Activated CD8-positive, alpha-beta memory T cell treated with anti-CD3 and anti-CD28 coated beads for 4 hours (primary cell): ENCODE measurements at regions not wholly inside any gene's neighbourhood (a gene's known extent, or its start where the extent isn't known, plus 50 kb on each side); places are given as distances from the start of the nearest gene placed in this dataset.

Experiments used
- DNase-seq, 2 donors: peaks; one replicate each; pipeline ENCODE4 v3.0.0-alpha.2; 2020; ENCODE audit warnings: low read depth in 2 of 2

DNA sequence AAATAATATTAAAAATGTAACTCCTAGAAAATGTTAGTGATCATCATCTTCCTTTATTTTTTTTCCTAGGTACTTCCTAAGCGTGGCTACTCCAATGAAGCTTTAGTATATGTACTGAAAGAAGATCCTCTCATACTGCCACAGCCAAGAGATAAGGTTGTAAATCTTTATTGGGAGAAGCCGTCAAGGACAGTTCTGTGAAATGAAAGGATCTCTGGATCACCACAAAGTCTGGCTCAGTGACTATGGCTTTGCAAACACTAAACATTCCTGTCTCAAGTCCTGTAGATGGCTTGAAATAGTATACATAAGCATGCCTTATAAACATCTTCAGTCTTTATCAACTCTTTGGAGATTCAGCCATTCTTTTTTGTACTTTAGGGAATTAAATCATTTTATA, 61.2 kb upstream of the DPH5 start:
- no peak for DNase-seq

DNA sequence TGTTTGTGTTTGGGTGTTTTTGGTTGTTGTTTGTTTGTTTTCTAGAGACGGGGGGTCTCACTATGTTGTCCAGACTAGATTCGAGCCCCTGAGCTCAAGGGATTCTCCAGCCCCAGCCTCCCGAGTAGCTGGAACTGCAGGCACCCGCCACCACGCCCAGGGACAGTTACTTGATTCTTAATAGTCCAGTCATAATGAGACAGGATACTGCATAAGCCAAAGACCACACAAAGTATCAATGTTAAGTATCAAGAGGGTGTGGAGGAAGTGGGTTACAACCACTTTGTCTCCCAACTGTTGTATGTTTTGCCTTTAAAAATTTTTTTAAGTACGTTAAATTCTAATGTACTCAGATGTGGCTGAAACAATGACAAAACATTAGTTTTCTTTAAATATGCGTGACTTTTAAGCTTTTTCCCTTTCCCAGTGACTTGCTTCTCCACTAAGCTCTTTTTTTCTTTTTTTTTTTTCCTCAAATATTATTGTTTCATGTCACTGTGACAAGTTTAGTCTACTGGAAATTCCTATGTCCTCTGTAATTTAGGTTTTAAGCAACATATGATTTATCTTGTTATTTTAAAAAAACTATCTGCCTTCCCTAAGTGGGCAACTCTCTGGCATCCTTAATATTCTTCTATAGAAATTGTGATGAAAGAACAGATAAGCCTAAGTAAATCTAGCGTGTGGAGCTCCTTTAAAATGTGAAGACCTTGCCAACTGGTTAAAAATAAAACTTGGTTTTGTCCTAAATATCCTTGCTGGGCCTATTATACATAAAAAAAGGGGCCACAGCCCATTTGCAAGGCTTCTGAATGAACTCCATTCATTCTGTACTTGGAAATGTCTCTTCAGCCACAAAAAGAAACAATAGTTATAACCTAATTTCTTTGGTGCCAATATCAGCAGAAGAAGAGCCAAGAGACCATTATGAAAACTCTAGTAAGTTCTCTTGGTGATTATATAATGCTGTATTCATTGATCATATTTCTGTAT, 56.2 kb upstream of the DPH5 start:
- DNase-seq, result no peak

DNA sequence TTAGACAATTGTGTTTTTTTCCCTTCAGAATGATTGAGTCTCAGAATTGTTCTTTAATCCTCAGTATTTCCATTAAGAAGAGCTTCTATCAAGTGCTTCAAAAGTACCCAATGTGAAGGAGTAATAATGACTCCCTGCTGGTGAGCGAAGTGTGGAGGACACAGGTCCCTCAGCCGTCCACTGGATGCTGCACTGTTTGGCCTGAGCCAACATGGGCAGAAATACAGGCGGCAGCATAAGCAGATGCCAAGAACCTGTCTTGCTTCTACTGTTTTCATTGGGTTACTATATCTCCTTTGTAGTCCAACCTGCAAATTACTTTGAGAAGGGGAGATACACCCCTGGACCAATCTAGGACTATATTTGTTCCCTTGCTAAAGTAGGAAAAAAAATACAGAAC, 55.3 kb upstream of the DPH5 start:
- no peak for DNase-seq

DNA sequence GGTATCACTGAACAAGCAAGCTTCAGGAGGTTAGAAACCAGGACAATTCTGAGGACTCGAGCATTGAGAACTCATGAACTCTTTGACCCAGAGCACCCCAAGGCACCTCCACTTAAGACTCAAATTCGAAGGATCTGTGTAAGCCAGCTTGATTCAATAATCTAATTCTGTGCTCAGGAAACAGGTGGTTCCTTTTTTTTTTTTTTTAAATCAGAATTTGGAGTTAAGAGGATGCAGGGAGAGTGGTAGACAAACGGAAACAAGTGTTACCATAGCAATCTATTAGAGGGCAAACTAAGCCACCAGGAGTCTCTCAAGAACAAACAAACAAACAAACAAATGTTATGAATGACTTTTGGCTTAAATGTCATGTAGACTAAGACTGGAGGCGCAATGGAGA, 53.8 kb upstream of the DPH5 start:
- DNase-seq, result no peak

DNA sequence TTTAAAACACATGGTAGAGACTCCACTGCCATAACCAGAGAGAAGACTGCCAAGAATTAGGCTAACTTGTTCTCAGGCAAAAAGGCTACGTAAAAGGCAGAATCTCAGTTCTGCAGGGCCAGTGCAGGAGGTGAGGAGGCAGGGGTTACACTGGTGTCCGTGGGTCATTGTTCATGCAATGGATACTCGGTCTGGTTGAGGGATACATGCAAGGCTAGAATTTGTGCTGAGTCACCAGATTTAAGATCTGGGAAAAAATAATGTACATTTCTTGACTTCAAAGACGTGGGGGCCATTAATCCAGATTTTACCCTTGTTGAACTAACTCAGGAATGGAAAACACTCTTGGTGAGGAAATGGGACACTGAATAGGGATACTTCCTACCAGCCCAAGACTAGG, 52.3 kb upstream of the DPH5 start:
- DNase-seq, result no peak

DNA sequence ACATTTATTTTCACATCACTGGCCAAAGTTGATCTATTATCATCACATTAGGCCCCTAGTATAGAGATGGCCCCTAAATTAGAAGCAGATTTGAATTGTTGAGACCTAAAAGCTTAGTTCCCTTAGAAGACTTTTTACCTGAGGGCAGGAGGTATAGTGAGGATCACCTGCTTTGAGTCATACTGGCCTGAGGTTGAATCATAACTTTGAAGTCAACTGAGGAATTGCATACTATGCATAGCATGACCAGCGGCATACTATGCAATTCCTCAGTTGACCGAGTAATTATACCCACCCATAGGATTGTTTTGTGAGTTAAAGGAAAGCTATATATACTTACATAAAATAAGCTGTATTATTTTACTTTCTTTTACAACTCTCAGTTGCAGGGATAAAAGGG, 50.3 kb upstream of the DPH5 start:
- no peak for DNase-seq
